Vagina (tissue), 2 donors: ENCODE measurements at regions not wholly inside any gene's neighbourhood (a gene's known extent, or its start where the extent isn't known, plus 50 kb on each side); places are given as distances from the start of the nearest gene placed in this dataset.

Source experiments
- DNase-seq, 2 donors: peaks; one replicate each; pipeline ENCODE4 v3.0.0-alpha.2; 2017; ENCODE audit errors: extremely low spot score in 2 of 2
- H3K27ac ChIP-seq: fragments of 200-600 bp; sonication (generic); one replicate; pipeline ENCODE4 v1.5.1; 2019
- H3K27me3 ChIP-seq: fragments of 200-600 bp; sonication (generic); one replicate; pipeline ENCODE4 v1.5.1; 2019
- H3K36me3 ChIP-seq, 2 donors: fragments of 200-600 bp; sonication (generic); one replicate each; pipeline ENCODE4 v1.5.1; 2017 to 2019
- H3K4me1 ChIP-seq: fragments of 200-600 bp; sonication (generic); one replicate; pipeline ENCODE4 v1.5.1; 2019
- H3K4me3 ChIP-seq, 2 donors: fragments of 200-600 bp; sonication (generic); 1 replicate in 1 of 2; 2 replicates in 1 of 2; pipeline ENCODE4 v1.5.1; 2016 to 2019
- H3K9me3 ChIP-seq: fragments of 200-600 bp; sonication (generic); one replicate; pipeline ENCODE4 v1.5.1; 2019
- POLR2A ChIP-seq, 2 donors: fragments of 450-650 bp; IDR thresholded peaks; one replicate each; pipeline ENCODE4 v1.6.1; 2017; ENCODE audit warnings: antibody characterized with exemption in 2 of 2, mild to moderate bottlenecking in 2 of 2, moderate library complexity in 2 of 2
- POLR2AphosphoS5 ChIP-seq, 2 donors: sonication (generic); formaldehyde crosslinking; IDR thresholded peaks; one replicate each; pipeline ENCODE4 v1.9.0; 2017; ENCODE audit warnings: antibody characterized with exemption in 2 of 2, mild to moderate bottlenecking in 2 of 2, low read depth in 1 of 2; ENCODE audit not compliant: insufficient read depth in 1 of 2
- intact Hi-C: fragments of 100-400 bp; cut with DNase I; formaldehyde crosslinking; loops from one replicate; pipeline ENCODE4 v1.15.1; 2023
- TF ChIP-seq, protein P1 (sequence below), 3 experiments: fragments of 450-650 bp in 2 of 3; fragments of 200-600 bp in 1 of 3; sonication (generic) in 1 of 3; IDR thresholded peaks; one replicate each; pipeline ENCODE4 v1.5.1; 2017 to 2019; ENCODE audit warnings: antibody characterized with exemption in 3 of 3, mild to moderate bottlenecking in 2 of 3, moderate library complexity in 2 of 3

DNA sequence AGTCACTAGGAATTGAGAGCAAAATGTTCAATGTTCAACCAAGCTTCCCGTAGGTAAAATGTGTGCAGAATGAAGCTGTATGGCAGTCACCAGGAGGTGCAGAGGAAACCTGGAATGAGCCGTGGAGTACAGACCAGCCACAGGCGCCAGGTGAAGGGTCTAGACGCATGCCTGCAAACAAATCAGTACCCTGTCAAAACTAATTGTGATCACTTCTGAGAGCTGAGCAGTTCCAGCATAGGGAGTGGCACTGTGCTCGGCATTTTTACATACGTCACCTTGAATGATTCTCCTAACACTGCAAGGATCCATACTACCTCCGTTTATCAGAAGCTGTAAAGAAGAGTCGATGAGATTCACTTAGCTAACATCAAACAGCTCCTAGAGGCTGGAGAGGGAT lies 346.1 kb upstream of the ID2 start:
- DNase-seq, result no peak
- Histone ChIP-seq H3K27ac (no peak overlapping the region), H3K36me3 (no peaks in the 10 kb centered on the region), H3K4me3 (no peak overlapping the region), H3K27me3 (no peaks in the 10 kb centered on the region), H3K9me3 (no peaks in the 10 kb centered on the region), H3K4me1 (no peaks in the 10 kb centered on the region)
- TF ChIP-seq, protein P1, sequence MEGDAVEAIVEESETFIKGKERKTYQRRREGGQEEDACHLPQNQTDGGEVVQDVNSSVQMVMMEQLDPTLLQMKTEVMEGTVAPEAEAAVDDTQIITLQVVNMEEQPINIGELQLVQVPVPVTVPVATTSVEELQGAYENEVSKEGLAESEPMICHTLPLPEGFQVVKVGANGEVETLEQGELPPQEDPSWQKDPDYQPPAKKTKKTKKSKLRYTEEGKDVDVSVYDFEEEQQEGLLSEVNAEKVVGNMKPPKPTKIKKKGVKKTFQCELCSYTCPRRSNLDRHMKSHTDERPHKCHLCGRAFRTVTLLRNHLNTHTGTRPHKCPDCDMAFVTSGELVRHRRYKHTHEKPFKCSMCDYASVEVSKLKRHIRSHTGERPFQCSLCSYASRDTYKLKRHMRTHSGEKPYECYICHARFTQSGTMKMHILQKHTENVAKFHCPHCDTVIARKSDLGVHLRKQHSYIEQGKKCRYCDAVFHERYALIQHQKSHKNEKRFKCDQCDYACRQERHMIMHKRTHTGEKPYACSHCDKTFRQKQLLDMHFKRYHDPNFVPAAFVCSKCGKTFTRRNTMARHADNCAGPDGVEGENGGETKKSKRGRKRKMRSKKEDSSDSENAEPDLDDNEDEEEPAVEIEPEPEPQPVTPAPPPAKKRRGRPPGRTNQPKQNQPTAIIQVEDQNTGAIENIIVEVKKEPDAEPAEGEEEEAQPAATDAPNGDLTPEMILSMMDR (IDR thresholded peaks at IDR 0.05), result no peak
- TF ChIP-seq POLR2AphosphoS5 (IDR thresholded peaks at IDR 0.05; ENCODE audit: insufficient read depth in 1 of 2, low read depth in 1 of 2) (no peak), POLR2A (IDR thresholded peaks at IDR 0.05) (no peak)
- intact Hi-C loops, result loop anchor here (5.0 kb wide), 1 partner anchor 784 kb away; no protein-coding TSS in a partner anchor

- Histone ChIP-seq H3K4me3 (no peak overlapping the region), H3K36me3 (no peaks in the 10 kb centered on the region), H3K4me1 (no peaks in the 10 kb centered on the region), H3K9me3 (no peaks in the 10 kb centered on the region), H3K27me3 (no peaks in the 10 kb centered on the region), H3K27ac (no peak overlapping the region)
- DNase-seq, result no peak
- no peak for TF ChIP-seq POLR2AphosphoS5 (IDR thresholded peaks at IDR 0.05; ENCODE audit: insufficient read depth in 1 of 2, low read depth in 1 of 2)
- TF ChIP-seq POLR2A (IDR thresholded peaks at IDR 0.05), result no peak
- TF ChIP-seq, protein P1 (IDR thresholded peaks at IDR 0.05), result no peak
- intact Hi-C loops, result loop anchor here (5.0 kb wide), 1 partner anchor 785 kb away; no protein-coding TSS in a partner anchor
These were observed 344.5 kb upstream of the ID2 start for GRCh38 chr2:8337321-8337720.

GRCh38 chr2:8342407-8342806 lies 339.4 kb upstream of the ID2 start:
- Histone ChIP-seq H3K36me3 (no peaks in the 10 kb centered on the region), H3K9me3 (no peaks in the 10 kb centered on the region), H3K4me1 (no peaks in the 10 kb centered on the region), H3K27ac (no peak overlapping the region), H3K4me3 (no peak overlapping the region), H3K27me3 (no peaks in the 10 kb centered on the region)
- TF ChIP-seq POLR2AphosphoS5 (IDR thresholded peaks at IDR 0.05; ENCODE audit: insufficient read depth in 1 of 2, low read depth in 1 of 2), result no peak
- TF ChIP-seq, protein P1 (IDR thresholded peaks at IDR 0.05), result no peak
- no peak for TF ChIP-seq POLR2A (IDR thresholded peaks at IDR 0.05)
- DNase-seq, result no peak
- intact Hi-C loops, result no loop called here

- TF ChIP-seq, protein P1 (IDR thresholded peaks at IDR 0.05), result no peak
- TF ChIP-seq POLR2A (IDR thresholded peaks at IDR 0.05) (no peak), POLR2AphosphoS5 (IDR thresholded peaks at IDR 0.05; ENCODE audit: insufficient read depth in 1 of 2, low read depth in 1 of 2) (no peak)
- no peaks in the 10 kb centered on the region for H3K27me3 ChIP-seq
These were observed 338.8 kb upstream of the ID2 start for GRCh38 chr2:8343031-8343430.

DNA sequence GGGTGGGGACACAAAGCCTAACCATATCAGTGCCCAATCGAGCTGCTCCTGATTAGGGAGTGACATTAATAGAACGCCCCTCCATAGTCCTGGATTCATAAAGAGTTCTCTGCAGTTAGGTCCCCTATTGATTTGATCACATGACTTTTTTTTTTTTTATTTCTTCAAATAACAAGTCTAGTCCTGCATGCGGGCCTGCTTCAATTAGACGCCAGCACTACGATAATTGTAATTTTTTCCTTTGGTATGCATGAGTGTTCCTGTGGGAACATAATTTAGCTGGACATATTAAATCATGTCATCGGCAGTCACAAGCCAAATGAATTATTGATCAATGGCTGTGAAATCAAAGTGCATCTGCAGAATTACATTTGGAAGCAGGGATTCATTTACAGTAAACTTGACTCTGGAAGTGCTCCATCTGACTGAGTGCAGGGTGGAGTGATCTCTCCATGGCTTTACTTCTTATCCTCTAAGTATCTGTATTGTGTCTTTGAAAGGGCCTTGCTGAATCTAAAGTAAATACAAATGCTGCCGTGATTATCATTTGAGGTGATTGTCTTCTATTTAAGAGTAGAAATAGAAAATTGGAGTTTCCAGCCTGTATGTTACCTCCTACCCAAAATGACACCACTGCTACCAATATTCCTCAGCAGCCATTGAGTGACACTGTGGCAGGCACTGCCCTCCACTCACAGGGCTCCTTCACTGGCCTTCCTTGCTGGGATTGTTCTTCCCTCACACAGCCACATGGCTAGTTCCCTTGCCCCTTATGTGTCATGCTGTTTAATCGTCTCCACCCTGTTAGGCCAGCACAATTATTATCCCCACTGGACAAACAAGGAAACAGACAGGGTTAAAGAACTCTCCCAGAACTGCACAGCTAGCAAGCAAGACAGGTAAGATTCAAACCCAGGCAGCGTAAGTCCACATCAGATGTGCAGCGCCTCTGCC lies 337.4 kb upstream of the ID2 start:
- no peaks in the 10 kb centered on the region for H3K27me3 ChIP-seq
- no peak for DNase-seq
- H3K4me1 ChIP-seq, result no peaks in the 10 kb centered on the region
- no peak overlapping the region for H3K4me3 ChIP-seq
- H3K9me3 ChIP-seq, result no peaks in the 10 kb centered on the region
- intact Hi-C loops, result no loop called here
- TF ChIP-seq, protein P1 (IDR thresholded peaks at IDR 0.05), result no peak
- no peak for TF ChIP-seq POLR2AphosphoS5 (IDR thresholded peaks at IDR 0.05; ENCODE audit: insufficient read depth in 1 of 2, low read depth in 1 of 2)
- no peak for TF ChIP-seq POLR2A (IDR thresholded peaks at IDR 0.05)
- no peak overlapping the region for H3K27ac ChIP-seq
- H3K36me3 ChIP-seq, result no peaks in the 10 kb centered on the region

More at GRCh38 chr2:8343031-8343430, 338.8 kb upstream of the ID2 start:
- DNase-seq, result no peak
- intact Hi-C loops, result no loop called here
- H3K36me3 ChIP-seq, result no peaks in the 10 kb centered on the region
- H3K27ac ChIP-seq, result no peak overlapping the region
- no peaks in the 10 kb centered on the region for H3K4me1 ChIP-seq
- H3K4me3 ChIP-seq, result no peak overlapping the region
- H3K9me3 ChIP-seq, result no peaks in the 10 kb centered on the region
